HepG2 (cell line): ENCODE measurements at regions not wholly inside any gene's neighbourhood (a gene's known extent, or its start where the extent isn't known, plus 50 kb on each side); places are given as distances from the start of the nearest gene placed in this dataset.

ENCODE experiments used
- ARID3A ChIP-seq: IDR thresholded peaks from 2 replicates; pipeline ENCODE4 v1.6.1; 2012; ENCODE audit warnings: low read depth, low read length, improper control_type of control experiment
- BCL6 ChIP-seq: IDR thresholded peaks from 2 replicates; pipeline ENCODE4 v1.6.1; 2016; ENCODE audit warnings: missing genetic modification reagents, missing compliant biosample characterization
- CEBPG ChIP-seq: IDR thresholded peaks from 2 replicates; pipeline ENCODE4 v1.6.1; 2016
- DNMT1 ChIP-seq: sonication (generic); formaldehyde crosslinking; IDR thresholded peaks from 2 replicates; pipeline ENCODE4 v1.5.1; 2020; ENCODE audit warnings: mild to moderate bottlenecking, missing genetic modification reagents
- DNMT3B ChIP-seq: conservative IDR thresholded peaks from 2 replicates; pipeline ENCODE4 v1.6.1; 2016; ENCODE audit warnings: missing biosample characterization, control low read depth
- GATA4 ChIP-seq: sonication (generic); IDR thresholded peaks from 2 replicates; pipeline ENCODE4 v1.6.1; 2016; ENCODE audit warnings: antibody characterized with exemption, low read depth, borderline replicate concordance
- HES4 ChIP-seq: sonication (generic); formaldehyde crosslinking; IDR thresholded peaks from 2 replicates; pipeline ENCODE4 v1.9.0; 2021; ENCODE audit warnings: mild to moderate bottlenecking, missing genetic modification reagents, borderline replicate concordance
- HNF1B ChIP-seq: sonication (generic); formaldehyde crosslinking; IDR thresholded peaks from 2 replicates; pipeline ENCODE4 v1.5.1; 2020; ENCODE audit warnings: mild to moderate bottlenecking, moderate library complexity, missing genetic modification reagents
- HNRNPLL ChIP-seq: fragments of 200-400 bp; formaldehyde crosslinking; IDR thresholded peaks from 2 replicates; pipeline ENCODE4 v1.6.1; 2017; ENCODE audit warnings: mild to moderate bottlenecking, low read depth, low read length; ENCODE audit not compliant: poor library complexity, severe bottlenecking
- KDM6A ChIP-seq: IDR thresholded peaks from 2 replicates; pipeline ENCODE4 v1.6.1; 2016; ENCODE audit warnings: low read depth
- MZF1 ChIP-seq: sonication (generic); formaldehyde crosslinking; IDR thresholded peaks from 2 replicates; pipeline ENCODE4 v1.8.1; 2023; ENCODE audit warnings: mild to moderate bottlenecking, missing genetic modification reagents, borderline replicate concordance
- PAF1 ChIP-seq: IDR thresholded peaks from 2 replicates; pipeline ENCODE4 v1.6.1; 2016; ENCODE audit warnings: missing genetic modification reagents, missing compliant biosample characterization
- SP4 ChIP-seq: sonication (generic); formaldehyde crosslinking; IDR thresholded peaks from 2 replicates; pipeline ENCODE4 v1.8.1; 2023; ENCODE audit warnings: mild to moderate bottlenecking, missing genetic modification reagents
- ZBTB21 ChIP-seq: sonication (generic); formaldehyde crosslinking; IDR thresholded peaks from 2 replicates; pipeline ENCODE4 v1.4.0; 2020; ENCODE audit warnings: missing genetic modification reagents
- ZNF207 ChIP-seq: fragments of 450-650 bp; IDR thresholded peaks from 2 replicates; pipeline ENCODE4 v1.6.1; 2016; ENCODE audit warnings: antibody characterized with exemption, borderline replicate concordance
- ZNF414 ChIP-seq: sonication (generic); formaldehyde crosslinking; IDR thresholded peaks from 2 replicates; pipeline ENCODE4 v1.5.0; 2020; ENCODE audit warnings: missing genetic modification reagents
- ZNF569 ChIP-seq: sonication (generic); formaldehyde crosslinking; IDR thresholded peaks from 2 replicates; pipeline ENCODE4 v1.5.0; 2020; ENCODE audit warnings: mild to moderate bottlenecking, missing genetic modification reagents, moderate library complexity, borderline replicate concordance
- ZNF577 ChIP-seq: sonication (generic); formaldehyde crosslinking; IDR thresholded peaks from 2 replicates; pipeline ENCODE4 v1.4.0; 2020; ENCODE audit warnings: mild to moderate bottlenecking, low read depth, missing genetic modification reagents, borderline replicate concordance
- ZNF850 ChIP-seq: sonication (generic); formaldehyde crosslinking; conservative IDR thresholded peaks from 2 replicates; pipeline ENCODE4 v1.9.0; 2021; ENCODE audit warnings: mild to moderate bottlenecking, missing genetic modification reagents
- TF ChIP-seq, protein P1 (sequence below): sonication (generic); formaldehyde crosslinking; IDR thresholded peaks from 2 replicates; pipeline ENCODE4 v1.4.0; 2020; ENCODE audit warnings: mild to moderate bottlenecking, low read depth, missing genetic modification reagents
- TF ChIP-seq, protein P2 (sequence below): sonication (generic); formaldehyde crosslinking; IDR thresholded peaks from 2 replicates; pipeline ENCODE4 v1.8.1; 2022; ENCODE audit warnings: low read depth, mild to moderate bottlenecking, missing genetic modification reagents

DNA sequence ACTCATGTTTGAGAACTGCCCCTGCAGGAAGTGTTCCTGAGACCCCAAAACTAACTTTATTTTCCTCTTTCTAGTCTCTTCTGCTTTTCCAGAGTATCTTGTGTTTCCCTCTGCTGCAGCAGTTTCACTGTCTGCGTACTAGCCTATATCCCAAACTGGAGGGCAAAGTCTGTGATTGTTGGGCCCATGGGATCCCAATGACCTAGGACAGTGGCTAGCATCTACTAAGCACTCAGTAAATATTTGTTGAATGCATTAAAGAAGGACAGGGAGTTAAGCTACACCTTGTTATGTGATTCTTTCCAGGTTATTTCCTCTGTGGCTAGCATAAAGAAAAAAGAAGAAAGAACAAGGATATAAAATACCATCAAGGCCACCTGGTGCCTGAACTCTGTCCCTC lies 210.6 kb upstream of the PHYHIPL start (continued):
- TF ChIP-seq ARID3A (peak; percentile 55; the same call in 1 of the 2 replicates), ZNF577 (CRISPR knock-in tag) (no peak), HNRNPLL (no peak), HES4 (CRISPR knock-in tag) (no peak), PAF1 (CRISPR knock-in tag) (no peak), ZNF850 (CRISPR knock-in tag) (no peak), ZNF414 (no peak), MZF1 (CRISPR knock-in tag) (no peak), BCL6 (peak; percentile 94), DNMT3B (CRISPR knock-in tag) (0 out of 2 replicates have a peak, but pooled peaks have one; percentile 33), SP4 (CRISPR knock-in tag) (no peak), DNMT1 (CRISPR knock-in tag) (no peak), HNF1B (CRISPR knock-in tag) (peak; percentile 43; the same call in 1 of the 2 replicates), ZNF569 (CRISPR knock-in tag) (no peak), GATA4 (peak; percentile 70; the same call in 1 of the 2 replicates), ZNF207 (no peak), KDM6A (CRISPR knock-in tag) (peak; percentile 64; the same call in 1 of the 2 replicates), CEBPG (CRISPR knock-in tag) (peak; percentile 22; the same call in 1 of the 2 replicates), ZBTB21 (CRISPR knock-in tag) (no peak)
- TF ChIP-seq, protein P1, sequence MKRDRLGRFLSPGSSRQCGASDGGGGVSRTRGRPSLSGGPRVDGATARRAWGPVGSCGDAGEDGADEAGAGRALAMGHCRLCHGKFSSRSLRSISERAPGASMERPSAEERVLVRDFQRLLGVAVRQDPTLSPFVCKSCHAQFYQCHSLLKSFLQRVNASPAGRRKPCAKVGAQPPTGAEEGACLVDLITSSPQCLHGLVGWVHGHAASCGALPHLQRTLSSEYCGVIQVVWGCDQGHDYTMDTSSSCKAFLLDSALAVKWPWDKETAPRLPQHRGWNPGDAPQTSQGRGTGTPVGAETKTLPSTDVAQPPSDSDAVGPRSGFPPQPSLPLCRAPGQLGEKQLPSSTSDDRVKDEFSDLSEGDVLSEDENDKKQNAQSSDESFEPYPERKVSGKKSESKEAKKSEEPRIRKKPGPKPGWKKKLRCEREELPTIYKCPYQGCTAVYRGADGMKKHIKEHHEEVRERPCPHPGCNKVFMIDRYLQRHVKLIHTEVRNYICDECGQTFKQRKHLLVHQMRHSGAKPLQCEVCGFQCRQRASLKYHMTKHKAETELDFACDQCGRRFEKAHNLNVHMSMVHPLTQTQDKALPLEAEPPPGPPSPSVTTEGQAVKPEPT (CRISPR knock-in tag): no peak
- TF ChIP-seq, protein P2, sequence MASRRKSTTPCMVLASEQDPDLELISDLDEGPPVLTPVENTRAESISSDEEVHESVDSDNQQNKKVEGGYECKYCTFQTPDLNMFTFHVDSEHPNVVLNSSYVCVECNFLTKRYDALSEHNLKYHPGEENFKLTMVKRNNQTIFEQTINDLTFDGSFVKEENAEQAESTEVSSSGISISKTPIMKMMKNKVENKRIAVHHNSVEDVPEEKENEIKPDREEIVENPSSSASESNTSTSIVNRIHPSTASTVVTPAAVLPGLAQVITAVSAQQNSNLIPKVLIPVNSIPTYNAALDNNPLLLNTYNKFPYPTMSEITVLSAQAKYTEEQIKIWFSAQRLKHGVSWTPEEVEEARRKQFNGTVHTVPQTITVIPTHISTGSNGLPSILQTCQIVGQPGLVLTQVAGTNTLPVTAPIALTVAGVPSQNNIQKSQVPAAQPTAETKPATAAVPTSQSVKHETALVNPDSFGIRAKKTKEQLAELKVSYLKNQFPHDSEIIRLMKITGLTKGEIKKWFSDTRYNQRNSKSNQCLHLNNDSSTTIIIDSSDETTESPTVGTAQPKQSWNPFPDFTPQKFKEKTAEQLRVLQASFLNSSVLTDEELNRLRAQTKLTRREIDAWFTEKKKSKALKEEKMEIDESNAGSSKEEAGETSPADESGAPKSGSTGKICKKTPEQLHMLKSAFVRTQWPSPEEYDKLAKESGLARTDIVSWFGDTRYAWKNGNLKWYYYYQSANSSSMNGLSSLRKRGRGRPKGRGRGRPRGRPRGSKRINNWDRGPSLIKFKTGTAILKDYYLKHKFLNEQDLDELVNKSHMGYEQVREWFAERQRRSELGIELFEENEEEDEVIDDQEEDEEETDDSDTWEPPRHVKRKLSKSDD (CRISPR knock-in tag): peak; percentile 25; the same call in 1 of the 2 replicates
